ENCODE measurements at regions not wholly inside any gene's neighbourhood (a gene's known extent, or its start where the extent isn't known, plus 50 kb on each side); places are given as distances from the start of the nearest gene placed in this dataset.

- no peaks in the 10 kb centered on the region for H3K27me3 ChIP-seq (replicated peaks; ENCODE audit: insufficient read depth)
- TF ChIP-seq CTCF (IDR thresholded peaks at IDR 0.05), result no peak
- no peaks in the 10 kb centered on the region for H3K4me1 ChIP-seq (ENCODE audit: control insufficient read depth in 1 of 2, low read depth in 2 of 2)
- H3K36me3 ChIP-seq, result no peaks in the 10 kb centered on the region
- H3K9me3 ChIP-seq, result no peaks in the 10 kb centered on the region
- no peak overlapping the region for H3K27ac ChIP-seq
- ATAC-seq (ENCODE audit: insufficient number of reproducible peaks, low FRiP score, low read depth) (no peak), DNase-seq (ENCODE audit: low spot score) (no peak)
- no peak overlapping the region for H3K4me3 ChIP-seq
Observed at GRCh38 chr21:25283720-25284119, 323.6 kb downstream of the MRPL39 start.

GRCh38 chr21:25281134-25281533, 326.1 kb downstream of the MRPL39 start:
- H3K27me3 ChIP-seq (replicated peaks; ENCODE audit: insufficient read depth), result no peaks in the 10 kb centered on the region
- H3K27ac ChIP-seq, result no peak overlapping the region
- H3K36me3 ChIP-seq, result no peaks in the 10 kb centered on the region
- no peak for TF ChIP-seq CTCF (IDR thresholded peaks at IDR 0.05)
- H3K9me3 ChIP-seq, result no peaks in the 10 kb centered on the region
- DNase-seq (ENCODE audit: low spot score) (no peak), ATAC-seq (ENCODE audit: insufficient number of reproducible peaks, low FRiP score, low read depth) (no peak)
- no peaks in the 10 kb centered on the region for H3K4me1 ChIP-seq (ENCODE audit: control insufficient read depth in 1 of 2, low read depth in 2 of 2)
- no peak overlapping the region for H3K4me3 ChIP-seq

- no peak for DNase-seq (ENCODE audit: low spot score)
- H3K36me3 ChIP-seq, result no peaks in the 10 kb centered on the region
- no peak overlapping the region for H3K27ac ChIP-seq
- no peaks in the 10 kb centered on the region for H3K27me3 ChIP-seq (replicated peaks; ENCODE audit: insufficient read depth)
- H3K4me1 ChIP-seq (ENCODE audit: control insufficient read depth in 1 of 2, low read depth in 2 of 2), result no peaks in the 10 kb centered on the region
- H3K9me3 ChIP-seq, result no peaks in the 10 kb centered on the region
- no peak overlapping the region for H3K4me3 ChIP-seq
- ATAC-seq (ENCODE audit: insufficient number of reproducible peaks, low FRiP score, low read depth), result no peak
- TF ChIP-seq CTCF (IDR thresholded peaks at IDR 0.05), result no peak
Observed at GRCh38 chr21:25280061-25280460, 327.2 kb downstream of the MRPL39 start.

- Histone ChIP-seq H3K4me3 (no peak overlapping the region), H3K36me3 (no peaks in the 10 kb centered on the region), H3K27ac (no peak overlapping the region), H3K27me3 (replicated peaks; ENCODE audit: insufficient read depth) (no peaks in the 10 kb centered on the region), H3K9me3 (no peaks in the 10 kb centered on the region), H3K4me1 (ENCODE audit: control insufficient read depth in 1 of 2, low read depth in 2 of 2) (no peaks in the 10 kb centered on the region)
- ATAC-seq (ENCODE audit: insufficient number of reproducible peaks, low FRiP score, low read depth), result no peak
- no peak for TF ChIP-seq CTCF (IDR thresholded peaks at IDR 0.05)
- no peak for DNase-seq (ENCODE audit: low spot score)
Observed at GRCh38 chr21:25273959-25274358, 333.3 kb downstream of the MRPL39 start.

GRCh38 chr21:25254491-25255174, 352.6 kb downstream of the MRPL39 start:
- H3K4me3 ChIP-seq, result no peak overlapping the region
- no peaks in the 10 kb centered on the region for H3K9me3 ChIP-seq
- DNase-seq (ENCODE audit: low spot score) (no peak), ATAC-seq (ENCODE audit: insufficient number of reproducible peaks, low FRiP score, low read depth) (no peak)
- no peak overlapping the region for H3K27ac ChIP-seq
- no peaks in the 10 kb centered on the region for H3K27me3 ChIP-seq (replicated peaks; ENCODE audit: insufficient read depth)
- no peaks in the 10 kb centered on the region for H3K36me3 ChIP-seq
- TF ChIP-seq CTCF (IDR thresholded peaks at IDR 0.05), result no peak
- H3K4me1 ChIP-seq (ENCODE audit: control insufficient read depth in 1 of 2, low read depth in 2 of 2), result no peaks in the 10 kb centered on the region
